ENCODE measurements at regions not wholly inside any gene's neighbourhood (a gene's known extent, or its start where the extent isn't known, plus 50 kb on each side); places are given as distances from the start of the nearest gene placed in this dataset.

DNA sequence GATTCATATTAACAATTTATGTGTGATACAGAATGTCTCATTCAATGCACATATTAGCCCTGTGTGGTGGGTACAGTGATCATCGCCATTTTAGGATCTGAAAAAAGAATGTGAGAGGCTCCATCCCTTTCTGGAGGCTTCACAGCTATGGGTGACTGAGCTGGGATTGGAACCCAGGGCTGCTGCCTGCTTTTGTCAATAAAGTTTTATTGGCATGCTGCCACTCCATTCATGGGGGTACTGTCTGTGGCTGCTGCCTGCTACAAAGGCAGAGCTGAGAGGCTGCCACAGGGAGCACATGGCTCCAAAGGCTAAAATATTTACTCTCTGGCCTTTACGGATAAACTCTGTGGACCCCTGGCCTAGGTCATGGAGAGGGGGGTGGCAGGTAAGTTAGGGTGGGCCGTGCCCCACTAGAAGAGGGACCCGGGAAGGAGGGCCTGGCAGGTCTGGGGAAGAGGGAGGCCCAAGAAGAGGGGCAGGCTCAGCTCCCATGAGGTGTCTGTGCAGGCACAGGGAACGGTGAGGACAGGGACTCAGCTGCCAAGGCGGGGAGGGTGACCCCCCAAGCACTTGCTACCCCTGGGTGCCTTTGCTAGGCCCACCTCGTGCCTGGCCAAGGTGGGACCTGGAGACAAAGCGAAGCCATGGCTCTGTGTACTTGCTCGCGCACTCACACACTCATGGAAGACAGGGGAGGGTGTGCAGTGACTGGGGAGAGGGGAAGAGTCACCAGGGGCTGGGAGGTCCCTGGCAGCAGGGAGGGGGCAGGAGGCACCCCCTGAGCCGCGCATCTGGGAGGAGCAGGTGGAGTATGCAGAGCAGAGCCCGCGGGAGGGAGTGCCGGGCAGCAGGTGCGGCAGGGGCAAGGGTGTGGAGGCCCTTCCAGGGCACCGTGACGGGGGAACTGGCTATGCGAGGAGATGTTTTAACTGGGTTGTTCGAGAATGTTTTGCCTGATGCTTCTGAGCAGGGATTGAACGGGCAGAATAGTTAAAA, 335.3 kb downstream of the CTTN start:
- no peak for DNase-seq

DNA sequence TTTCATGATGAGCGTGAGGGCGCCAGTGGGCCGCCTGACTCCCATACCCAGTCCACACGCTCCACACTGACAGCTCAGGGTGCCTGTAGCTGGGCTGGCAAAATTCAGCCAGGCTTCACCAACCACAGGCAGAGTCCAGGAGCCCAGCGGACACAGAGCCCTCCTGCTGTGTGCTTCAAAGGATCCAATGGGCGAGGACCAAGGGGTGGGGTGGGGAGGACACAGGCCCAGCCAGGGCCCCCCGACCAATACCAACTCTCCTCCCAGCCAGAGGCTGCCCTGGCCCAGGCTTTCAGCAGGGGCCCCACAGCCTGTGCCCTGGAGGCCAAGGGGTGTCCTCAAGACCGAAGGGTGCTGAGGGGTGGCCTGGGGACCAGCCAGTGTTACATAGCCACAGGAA, 336.1 kb downstream of the CTTN start:
- DNase-seq, result no peak

DNA sequence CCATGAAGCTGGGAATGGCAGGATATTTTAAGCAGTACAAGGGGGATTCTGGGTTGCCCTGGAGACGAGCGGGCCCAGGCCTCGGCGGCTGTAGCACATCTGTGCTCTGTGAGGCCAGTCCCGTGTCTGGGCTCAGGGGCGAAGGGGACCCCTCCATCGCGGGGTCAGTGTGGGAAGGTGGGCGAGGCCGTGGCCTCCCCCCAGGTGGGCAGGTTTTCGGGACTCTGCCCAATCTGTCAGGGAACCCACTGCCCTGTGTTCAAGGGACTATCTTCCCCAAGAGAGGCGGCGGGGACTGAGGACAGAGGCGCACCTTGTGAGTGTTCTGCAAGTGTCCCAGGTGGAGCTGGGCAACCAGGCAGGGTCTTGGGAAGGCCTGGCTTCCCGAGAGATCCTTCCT, 336.6 kb downstream of the CTTN start:
- no peak for DNase-seq

DNA sequence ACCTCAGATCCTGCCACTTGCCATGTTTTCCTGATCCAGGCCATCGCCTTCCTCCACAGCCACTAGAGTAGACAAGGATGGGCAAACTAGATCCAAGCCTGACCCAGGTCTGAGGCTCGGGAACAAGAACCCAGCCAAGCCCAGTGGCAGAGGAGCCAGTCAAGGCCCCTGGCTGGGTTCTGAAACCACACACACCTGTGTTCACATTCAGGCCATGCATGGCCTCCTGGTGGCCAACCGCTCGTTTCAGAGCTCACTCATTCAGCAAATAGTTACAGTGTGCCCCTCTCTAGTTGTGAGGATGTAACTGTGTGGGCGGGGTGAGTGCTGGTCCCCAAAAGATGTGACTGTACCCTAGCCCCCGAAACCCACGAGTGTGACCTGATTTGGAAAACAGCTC, 337.6 kb downstream of the CTTN start:
- DNase-seq, result no peak

DNA sequence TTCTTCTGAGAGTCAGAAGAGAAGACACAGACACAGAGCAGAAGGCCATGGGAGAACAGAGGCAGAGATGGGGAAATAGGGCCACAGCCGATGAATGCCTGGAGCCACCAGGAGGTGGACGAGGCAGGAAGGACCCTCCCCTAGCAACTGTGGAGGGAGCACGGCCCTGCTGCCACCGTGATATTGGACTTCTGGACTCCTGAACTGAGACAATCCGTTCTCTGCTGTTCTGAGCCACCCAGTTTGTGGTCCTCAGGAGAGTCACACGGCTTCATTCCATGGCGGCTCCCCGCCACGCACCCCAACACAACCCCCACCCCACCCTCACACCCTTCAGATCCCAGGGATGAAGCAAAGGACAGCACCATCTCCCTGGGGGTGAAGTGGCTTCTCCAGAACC, 338.1 kb downstream of the CTTN start:
- no peak for DNase-seq

DNA sequence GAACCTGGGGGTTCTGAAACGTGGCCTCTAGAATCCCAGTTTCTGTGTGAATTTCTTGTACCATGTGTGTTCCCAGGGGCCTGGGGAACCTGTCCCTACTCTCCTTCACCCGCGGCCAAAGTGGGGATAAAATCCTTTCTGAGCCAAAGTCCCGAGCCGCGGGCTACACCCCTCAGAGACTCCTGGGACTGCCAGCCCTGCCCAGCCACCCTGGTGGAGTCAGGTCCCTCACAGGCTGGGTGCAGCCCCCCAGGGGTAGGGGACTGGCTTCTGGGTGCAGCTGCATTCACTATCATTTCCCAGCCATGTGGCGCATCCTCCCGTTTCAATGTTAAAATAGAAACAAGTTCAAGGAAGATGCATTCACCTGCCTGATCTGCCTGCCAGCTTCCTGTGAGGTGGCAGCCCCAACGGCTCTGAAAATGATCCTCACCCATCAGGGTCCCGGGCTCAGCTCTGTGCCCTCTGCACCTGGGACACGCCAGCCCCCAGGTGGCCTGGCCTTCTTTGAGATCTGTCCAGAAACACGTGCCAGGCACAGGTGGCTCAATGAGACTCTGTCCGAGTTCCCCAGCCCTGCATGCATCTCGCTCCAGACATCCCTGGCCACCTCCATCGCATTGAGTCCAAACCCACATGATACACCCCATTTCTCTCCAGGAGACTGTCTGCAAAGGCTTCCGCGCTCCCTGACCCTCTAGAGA, 338.8 kb downstream of the CTTN start:
- DNase-seq, result no peak

DNA sequence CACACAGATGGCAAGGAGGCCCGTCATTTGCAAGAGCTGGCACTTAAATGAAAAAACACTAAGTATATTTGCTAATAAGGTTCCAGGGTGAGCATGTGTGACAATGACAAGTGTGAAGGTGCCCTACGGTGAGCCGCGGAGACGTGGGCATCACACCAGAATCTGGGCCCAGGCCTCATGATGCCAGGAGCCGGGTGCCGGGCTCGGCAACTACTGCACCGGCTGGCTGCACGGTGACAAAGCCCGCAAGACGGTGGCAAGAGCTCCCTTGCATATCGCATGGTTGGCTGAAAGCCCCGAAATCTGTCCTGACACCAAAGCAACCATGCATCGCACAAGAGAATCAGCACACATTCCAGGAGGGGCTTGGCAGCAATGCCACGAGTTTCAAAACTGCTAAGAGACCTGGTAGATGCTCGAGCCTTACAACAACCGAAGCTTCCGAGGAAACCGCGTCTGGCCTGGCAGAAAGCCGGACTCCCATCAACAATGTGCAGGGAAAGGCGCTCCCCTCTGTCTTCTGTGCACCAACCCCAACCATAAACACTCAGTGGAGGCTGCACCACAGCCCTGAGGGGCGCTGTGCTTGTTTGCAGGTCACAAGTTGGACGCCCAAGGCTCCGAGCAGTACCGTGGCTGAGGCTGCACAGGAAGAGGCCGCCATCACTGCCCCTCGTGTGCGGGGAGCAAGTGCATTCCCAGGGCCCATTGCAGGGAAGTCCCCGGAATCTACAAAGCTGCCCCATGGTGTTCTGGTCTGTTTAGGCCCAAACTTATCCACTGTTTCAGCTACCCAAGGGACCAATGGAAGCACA, 339.7 kb downstream of the CTTN start:
- no peak for DNase-seq

DNA sequence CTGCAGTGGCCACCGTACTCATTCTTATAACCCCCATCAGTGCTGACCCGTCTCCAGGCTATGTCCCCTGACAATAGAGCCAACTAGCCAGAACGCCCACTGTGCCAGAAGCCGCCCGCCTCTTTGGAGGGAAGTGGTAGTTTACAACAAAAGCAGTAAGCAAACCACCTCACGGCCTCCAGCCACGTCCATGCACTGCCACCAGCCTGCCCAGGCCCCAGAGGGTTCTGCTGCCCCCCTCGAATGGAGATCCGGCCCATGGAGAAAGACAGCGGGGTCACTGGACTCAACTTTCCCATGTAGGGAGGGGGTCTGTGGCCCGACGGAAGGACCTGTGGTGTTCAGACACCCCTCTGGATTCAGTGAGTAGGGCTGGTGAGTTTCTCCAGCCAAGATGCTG, 340.3 kb downstream of the CTTN start:
- DNase-seq, result no peak

DNA sequence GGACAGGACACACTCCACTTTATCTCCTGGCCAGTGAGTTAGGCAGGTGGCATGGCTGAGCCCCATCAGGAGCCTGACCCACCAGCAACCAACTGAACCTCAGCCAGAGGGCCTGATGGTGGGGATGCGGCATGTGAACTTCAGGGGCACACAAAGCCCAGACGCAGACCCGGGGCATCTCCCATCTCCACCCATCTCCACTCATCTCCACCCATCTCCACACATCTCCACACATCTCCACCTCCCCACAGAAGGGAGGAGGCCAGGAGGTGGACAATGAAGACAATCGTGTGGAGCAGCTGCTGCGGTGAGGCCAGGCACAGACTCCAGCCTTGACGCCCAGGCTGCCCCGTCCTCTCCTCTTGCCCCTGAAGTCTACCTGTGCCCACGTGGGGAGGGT, 340.8 kb downstream of the CTTN start:
- DNase-seq, result no peak

DNA sequence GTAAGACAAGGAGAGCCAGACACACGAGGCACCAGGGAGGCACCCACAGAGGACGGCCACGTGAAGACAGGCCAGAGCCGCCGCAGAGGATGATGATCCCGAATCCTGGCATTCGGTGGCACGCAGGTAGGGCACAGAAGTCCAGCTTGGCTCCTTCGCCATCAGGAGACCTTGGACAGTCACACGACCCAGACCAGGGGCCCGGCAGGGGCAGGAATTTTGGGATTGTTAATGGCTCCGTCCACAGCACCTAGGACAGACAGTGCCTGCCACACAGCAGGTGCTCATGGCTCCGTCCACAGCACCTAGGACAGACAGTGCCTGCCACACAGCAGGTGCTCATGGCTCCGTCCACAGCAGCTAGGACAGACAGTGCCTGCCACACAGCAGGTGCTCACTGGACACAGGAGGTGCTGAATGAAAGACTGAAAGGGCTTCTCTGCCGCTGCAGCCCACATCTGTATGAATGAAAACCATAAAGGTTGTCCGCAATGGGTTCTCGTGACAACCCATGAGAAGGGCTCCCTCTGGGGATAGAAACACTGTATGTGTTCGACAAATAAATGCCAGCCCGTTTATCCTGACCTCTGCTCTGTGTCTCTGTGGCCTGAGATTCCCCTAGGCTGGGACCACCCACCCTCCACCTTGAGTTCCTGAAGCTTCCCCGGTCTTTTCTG, 341.6 kb downstream of the CTTN start:
- DNase-seq, result no peak

DNA sequence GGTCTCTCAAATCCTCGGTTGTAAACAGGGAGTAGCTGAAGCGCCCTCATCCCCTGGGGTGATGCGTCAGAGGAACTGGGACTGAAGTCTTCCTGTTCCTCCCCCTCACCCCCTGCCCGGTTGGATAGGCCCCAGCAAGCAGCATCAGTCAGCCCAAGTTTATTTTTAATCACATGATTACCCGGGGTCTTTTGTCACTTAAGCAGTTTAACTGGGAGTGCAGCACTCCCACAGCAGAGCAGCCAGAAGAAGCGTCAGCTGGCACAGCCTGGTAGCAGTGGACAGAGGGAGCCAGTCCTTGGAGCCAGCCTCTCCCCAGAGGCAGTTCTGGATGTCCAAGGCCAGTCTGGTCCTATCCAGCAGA, 342.1 kb downstream of the CTTN start:
- no peak for DNase-seq

DNA sequence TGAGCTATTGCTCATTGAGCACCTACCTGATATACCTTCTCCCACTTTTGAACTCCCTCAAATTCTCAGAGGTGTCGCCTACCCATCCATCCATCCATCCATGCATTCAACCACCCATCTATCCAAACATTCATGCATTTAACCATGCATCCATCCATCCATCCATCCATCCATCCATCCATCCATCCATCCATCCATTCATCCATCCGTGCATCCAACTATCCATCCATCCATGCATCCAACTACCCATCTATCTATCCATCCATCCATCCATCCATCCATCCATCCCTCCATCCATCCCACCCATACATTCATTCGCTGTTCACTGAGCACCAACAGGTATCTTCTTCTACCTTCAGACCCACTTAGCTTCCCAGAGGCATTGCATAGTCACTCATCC, 342.8 kb downstream of the CTTN start:
- DNase-seq, result no peak

DNA sequence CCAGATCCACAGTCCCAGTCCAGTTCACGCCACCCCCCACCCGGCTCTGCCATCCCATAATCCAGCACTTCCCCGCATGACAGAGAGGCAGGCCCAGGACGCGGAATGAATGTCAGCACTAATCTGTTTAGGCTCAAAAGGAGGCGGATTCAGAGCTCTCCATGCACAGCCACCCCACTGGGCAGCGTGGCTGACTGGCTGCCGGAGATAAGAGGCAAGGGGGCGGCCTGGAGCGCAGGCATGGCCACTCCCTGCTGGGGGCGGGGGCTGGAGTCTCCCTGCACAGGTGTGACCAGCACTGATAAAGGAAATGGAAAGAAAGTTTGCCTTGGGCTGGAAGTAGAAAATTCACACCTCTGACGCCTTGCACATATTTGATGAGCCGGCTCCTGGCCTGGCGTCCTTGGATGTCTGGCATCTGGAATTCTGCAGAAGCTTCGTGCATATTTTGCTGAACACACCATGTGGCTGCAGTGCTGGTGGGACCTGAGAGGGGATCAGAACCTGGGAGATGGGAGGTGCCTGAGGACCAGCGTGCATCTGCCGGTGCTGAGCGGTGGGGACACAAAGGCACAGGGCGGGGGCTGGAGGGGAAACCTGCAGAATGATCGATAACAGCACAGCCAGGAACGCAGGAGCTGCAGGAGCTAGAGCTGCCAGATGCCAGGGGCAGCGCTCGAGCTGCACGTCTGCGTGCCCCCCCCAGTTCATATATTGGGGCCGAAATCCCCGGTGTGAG, 344.4 kb downstream of the CTTN start:
- no peak for DNase-seq

DNA sequence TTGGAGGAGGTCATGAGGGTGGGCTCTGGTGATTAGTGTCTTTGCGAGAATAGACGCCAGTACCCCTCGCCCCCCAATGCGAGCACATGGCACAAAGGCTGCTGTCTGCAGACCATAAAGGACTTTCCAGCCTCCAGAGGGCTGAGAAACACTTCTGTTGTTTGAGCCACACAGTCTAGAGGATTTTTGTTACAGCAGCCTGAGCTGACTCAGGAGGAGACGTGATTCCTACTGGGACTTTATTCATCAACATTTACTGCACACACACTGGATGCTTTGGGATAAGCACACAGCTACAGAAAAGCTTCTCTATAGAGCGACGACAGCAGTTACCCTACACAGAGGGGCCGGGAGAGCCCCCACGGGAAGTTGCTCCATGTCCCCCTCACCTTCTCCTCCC, 345.0 kb downstream of the CTTN start:
- DNase-seq, result no peak

DNA sequence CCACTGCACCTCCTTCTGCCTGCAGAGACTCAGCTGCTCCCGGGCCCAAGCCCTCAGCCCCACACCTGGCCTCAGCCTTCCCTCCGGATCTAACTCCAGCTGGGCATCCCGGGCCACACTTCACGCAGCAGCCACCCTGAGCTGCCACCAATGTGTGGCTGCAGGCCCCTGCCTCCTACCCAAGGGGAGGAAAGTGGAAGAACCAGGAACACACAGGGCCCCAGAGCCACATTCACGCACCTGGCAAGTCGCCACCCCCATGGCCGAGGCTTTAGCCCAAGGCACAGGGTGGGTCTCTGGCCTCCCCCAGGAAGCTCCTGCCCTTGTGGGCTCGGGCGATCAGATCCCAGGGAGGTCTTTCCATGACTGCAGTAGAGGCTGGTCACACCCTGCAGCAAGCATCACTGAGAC, 345.6 kb downstream of the CTTN start:
- DNase-seq, result no peak

DNA sequence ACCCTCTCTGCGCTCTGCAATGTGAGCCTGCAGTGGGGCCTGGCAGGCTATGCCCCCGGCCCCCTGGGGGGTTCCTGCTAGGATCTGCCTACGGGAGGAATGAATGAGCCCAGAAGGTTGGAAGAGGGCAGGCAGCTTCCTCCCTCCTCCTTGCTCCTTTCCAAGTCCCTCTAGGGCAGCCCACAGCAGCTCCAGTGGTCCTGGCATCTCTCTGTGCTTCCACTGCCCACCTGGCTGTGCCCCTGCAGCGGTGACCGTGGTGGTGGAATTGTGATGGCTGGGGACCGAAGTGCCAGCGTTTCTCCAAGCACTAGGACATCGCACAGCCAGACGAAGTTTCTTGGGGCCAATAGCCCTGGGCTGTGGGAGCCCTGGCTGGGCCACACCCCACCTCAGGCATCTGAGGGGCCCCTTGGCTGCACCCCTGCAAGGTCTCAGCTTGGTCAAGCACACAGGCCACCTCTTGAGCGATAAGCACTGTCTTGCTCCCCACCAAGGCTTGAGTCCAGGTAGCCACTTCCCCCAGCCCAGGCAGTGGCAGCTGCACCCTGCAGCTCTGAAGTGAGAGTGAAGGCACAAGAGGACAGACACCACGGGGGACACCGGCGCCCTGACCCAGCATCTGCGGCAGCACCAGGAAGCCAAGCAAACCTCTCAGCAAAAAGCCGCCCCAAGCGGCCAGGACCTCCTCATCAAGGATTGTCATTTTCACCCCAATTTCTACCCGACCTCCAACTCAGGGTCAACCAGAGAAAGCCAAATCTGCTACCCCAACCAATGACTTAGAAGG, 346.3 kb downstream of the CTTN start:
- DNase-seq, result no peak

DNA sequence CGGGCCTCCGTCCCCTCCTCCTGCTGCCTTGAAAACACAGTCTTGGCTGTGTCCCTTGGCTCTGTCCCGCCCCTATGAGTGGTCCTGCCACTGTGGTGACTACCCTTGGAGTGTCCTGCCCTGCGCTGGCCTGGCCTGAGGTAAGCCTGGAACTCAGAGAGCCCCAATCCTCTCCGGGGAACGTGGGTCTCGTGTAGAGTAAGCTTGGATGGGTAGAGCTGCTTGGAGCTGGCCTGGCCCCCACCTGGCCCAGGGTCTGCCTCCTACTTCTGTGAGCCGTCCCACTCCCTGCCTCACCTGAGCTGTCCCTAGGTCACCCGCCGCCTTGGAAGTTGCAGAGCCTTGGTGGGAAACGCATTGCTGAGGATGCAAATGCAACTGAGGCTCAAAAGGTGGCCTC, 347.1 kb downstream of the CTTN start:
- DNase-seq, result no peak

DNA sequence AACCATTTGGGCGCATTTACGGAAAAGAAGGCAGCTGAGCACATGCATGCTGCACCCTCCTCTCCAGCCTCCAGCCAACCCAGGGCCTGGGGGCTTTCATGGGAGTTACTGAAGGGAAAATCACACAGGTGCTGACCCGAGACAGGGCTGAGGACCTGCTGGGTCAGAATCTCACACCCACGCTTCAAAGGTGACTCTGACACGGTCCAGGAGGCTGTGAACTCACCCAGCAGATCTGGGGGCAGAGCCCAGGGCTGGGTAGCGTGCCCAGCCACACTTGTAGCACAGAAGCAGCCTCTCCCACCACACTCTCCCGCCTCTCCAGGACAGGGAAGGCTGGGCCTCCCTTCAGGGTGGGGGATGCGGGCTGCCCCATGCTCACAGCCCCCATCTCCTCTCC, 347.6 kb downstream of the CTTN start:
- DNase-seq, result no peak

DNA sequence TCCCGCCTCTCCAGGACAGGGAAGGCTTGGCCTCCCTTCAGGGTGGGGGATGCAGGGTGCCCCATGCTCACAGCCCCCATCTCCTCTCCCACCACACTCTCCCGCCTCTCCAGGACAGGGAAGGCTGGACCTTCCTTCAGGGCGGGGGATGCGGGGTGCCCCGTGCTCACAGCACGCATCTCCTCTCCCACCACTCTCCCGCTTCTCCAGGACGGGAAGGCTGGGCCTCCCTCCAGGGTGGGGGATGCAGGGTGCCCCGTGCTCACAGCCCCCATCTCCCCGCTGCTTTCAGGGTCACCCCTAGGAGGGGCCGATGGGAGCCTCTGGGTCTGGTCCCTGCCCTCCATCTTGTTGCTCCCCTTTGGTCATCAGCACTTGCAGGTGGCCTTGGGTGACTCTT, 348.0 kb downstream of the CTTN start:
- no peak for DNase-seq

DNA sequence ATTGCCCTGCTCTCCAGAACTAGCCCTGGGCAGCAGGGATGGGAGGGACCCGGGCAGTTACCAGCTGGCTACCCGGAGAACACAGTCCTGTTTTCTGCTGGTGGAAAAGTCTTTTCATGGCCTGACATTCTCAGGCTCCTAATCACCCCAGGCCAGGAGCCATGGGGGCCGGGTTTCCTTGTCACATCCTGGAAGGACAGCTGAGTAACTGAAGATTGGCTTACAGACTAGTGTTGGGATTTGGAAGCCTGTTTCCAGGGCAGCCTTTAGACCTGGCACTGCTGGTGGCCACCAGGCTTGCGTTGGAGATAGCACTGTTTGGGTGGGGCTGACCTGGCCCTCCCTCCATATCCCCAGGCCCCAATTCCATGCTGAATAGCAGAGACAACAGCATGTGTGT, 349.0 kb downstream of the CTTN start:
- DNase-seq, result no peak

DNA sequence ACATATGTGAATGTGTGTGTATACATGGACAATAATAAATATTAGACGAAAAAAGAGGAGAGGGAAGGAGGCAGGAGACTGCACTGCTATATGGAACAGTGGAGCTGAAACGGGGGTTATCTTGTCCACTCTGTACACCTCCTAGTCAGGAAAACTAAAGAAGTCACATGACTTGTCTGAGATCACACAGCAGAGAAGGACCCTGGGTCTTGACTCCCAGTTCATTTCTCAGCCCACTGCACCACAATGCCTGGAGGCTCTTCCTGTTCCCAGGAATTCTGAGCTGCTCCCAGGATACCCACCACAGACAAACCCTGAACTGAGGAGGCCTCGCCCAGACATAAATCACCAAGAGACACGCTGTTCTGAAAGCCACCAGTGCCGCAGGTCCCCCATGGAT, 349.6 kb downstream of the CTTN start:
- no peak for DNase-seq

Data from NCI-H226 (cell line).